ENCODE measurements at regions not wholly inside any gene's neighbourhood (a gene's known extent, or its start where the extent isn't known, plus 50 kb on each side); places are given as distances from the start of the nearest gene placed in this dataset.

GRCh38 chr5:166671811-166672210, 1619.6 kb upstream of the WWC1 start:
- TF ChIP-seq CTCF (IDR thresholded peaks at IDR 0.05): no peak

GRCh38 chr5:166672431-166672830, 1619.0 kb upstream of the WWC1 start:
- TF ChIP-seq CTCF (IDR thresholded peaks at IDR 0.05): no peak

- no peak for TF ChIP-seq CTCF (IDR thresholded peaks at IDR 0.05)
These were observed 1613.6 kb upstream of the WWC1 start for GRCh38 chr5:166677891-166678290.

- no peak for TF ChIP-seq CTCF (IDR thresholded peaks at IDR 0.05)
These were observed 1612.1 kb upstream of the WWC1 start for GRCh38 chr5:166679331-166679730.

- TF ChIP-seq CTCF (IDR thresholded peaks at IDR 0.05): no peak
These were observed 1596.1 kb upstream of the WWC1 start for GRCh38 chr5:166695326-166695725.

GRCh38 chr5:166708291-166708690, 1583.2 kb upstream of the WWC1 start:
- no peak for TF ChIP-seq CTCF (IDR thresholded peaks at IDR 0.05)

- TF ChIP-seq CTCF (IDR thresholded peaks at IDR 0.05): no peak
These were observed 1581.8 kb upstream of the WWC1 start for GRCh38 chr5:166709691-166710090.

GRCh38 chr5:166710271-166710670, 1581.2 kb upstream of the WWC1 start:
- no peak for TF ChIP-seq CTCF (IDR thresholded peaks at IDR 0.05)

All from LNCAP (cell line).